ENCODE measurements at regions not wholly inside any gene's neighbourhood (a gene's known extent, or its start where the extent isn't known, plus 50 kb on each side); places are given as distances from the start of the nearest gene placed in this dataset.

DNA sequence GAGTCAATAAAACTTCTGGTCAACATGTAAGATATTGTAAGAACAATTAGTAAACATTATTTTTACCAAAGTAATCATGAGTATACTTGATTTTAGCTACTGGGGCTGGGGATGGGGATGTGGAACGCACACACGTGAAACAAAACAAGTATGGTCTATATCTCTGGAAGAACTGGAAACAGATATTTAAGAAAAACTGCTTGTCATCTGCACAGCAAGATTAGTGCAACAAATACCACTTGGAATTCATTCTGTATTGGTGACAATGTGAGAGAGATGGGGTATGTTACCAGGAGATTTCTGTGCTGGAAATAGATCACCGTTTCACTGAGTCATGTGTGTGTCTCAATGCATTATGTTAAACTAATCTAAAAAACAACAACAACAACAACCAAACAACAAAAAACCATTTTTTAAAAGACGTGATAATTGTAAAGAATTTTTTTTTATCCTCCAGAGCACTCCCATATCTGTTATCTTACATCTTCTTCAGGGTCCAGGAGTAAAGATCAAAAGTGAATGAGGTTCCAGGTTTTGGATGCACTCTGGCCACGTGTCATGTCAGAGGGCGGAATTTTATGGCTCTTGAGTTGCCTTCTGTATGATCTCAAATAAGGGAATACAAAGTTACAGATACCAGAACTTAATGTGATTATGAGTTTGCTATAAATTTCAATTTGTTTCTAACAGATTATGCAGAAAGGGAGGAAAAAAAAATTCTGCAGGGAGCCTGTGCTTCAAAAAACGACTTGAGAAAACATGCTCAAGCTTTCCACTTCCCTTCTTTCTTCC, 153.0 kb downstream of the BBOX1 start:
- DNase-seq (ENCODE audit: low read depth) = no peak

GRCh38 chr11:27192184-27192583, 151.6 kb downstream of the BBOX1 start:
- no peak for DNase-seq (ENCODE audit: low read depth)

DNA sequence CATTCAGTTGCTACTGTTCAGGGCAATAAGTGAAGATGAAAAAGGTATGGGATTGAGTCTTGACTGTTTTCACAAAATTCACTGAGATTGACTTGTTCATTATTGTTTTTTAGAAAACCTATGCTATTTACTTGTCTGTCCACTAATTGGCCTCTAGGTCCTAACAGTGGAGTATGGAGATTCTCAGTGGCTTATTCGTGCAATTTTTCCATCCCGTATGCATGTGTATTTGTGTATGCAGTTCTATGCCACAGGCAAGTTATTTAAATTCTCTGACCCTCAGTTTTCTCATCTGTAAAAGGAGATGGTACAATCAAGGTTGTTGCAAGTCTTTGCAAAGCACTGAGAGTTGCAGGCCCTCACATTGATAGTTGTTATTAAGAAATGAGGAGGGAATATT, 151.0 kb downstream of the BBOX1 start:
- DNase-seq (ENCODE audit: low read depth) = no peak

DNA sequence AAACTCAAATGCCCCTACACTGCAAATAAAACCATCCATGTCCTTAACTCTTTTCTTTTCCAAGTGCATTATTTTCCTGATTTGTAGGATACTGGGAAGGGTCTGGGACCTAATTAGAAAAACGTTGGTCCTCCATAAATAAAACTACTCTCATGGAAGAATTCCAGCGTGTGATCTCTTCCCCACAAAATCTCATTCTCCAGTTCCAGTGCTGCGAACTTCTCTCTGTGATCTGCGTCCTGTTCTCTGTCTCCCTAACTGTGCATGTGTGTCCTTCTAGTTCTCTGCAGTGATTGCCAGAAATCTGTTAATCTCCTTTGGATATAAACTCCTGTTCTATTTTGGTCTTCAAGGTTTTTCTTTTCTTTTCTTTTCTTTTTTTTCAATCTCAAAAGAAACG, 148.1 kb downstream of the BBOX1 start:
- DNase-seq (ENCODE audit: low read depth) = no peak

GRCh38 chr11:27187848-27188621, 147.4 kb downstream of the BBOX1 start:
- no peak for DNase-seq (ENCODE audit: low read depth)

DNA sequence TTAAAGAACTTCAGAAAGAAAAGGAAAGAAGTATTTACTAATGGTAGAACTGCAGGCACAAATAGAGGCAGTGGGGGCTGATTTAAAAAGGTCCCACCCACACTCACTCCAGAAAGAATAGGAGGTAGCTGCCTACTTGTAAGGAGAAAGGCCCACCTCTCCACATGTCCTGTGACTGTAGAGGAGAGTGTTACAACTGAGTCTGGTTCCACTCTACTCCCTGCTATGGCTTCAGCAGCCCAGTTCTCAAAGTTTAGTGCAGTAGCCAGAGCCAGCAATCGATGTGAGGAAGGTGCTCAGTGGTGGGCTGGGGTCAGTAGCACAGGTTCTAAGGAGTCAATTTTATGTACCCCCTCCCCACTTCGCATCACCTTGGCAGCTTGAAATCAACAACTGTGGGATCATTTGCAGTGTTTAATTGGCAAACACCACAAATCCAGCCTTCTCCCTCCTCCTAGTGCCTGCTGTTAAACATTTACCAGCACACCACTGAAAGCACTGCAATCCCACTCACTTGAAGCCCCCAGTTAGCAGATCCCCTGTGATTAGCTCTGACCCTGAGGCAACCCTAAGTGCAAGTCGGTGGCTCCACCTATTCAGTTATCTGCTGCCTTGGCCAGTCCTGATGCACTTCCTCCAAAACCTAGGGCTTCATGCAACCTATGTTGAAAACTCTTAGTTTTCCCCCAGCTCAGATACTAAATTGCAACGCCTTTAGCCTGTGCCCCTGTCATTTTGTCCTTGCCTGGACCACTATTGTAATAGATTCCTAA, 146.6 kb downstream of the BBOX1 start:
- DNase-seq (ENCODE audit: low read depth) = no peak

GRCh38 chr11:27186580-27186979, 146.0 kb downstream of the BBOX1 start:
- DNase-seq (ENCODE audit: low read depth) = no peak

DNA sequence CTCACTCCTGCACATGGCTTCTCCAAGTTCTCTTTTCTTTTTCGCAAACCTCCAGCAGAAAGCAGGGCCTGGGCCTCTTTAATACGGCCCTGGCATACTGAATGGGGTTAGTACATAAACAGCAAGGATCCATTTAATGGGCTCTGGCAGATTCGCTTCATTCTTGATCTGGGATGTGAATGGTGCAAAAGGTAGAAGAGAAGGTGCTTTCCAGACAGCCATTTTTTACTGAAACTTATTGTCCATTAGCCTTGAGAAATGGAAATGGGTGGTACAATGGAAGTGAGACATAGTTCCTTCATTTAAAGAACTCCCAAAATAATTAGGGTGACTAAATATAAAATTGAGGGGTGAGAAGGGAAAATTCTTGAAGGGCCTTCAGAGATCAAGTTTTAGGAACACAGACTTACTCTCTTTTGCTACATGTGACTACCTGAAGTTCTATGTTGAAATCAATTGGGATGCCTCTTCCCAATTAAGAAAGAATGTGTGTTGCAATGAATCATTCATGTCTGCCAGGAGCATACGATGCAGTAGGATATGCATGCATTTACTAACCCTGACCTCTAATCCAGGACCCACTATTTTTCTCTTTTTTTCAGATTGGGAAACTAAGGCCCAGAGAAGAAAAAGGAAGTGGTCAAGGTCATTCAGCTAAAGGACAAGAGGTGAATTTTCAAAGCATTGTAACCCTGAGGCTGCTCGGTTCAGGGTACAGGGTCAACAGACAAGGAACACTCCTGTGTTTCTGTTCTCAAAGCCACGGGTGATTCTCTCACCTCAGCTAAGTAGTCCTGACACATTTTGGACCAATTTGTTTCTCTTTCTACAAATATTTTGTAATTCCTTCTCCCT, 144.1 kb downstream of the BBOX1 start:
- no peak for DNase-seq (ENCODE audit: low read depth)

- peak; percentile 50 for DNase-seq (ENCODE audit: low read depth)
Observed at GRCh38 chr11:27183672-27184457, 143.2 kb downstream of the BBOX1 start.

- no peak for DNase-seq (ENCODE audit: low read depth)
Observed at GRCh38 chr11:27179334-27179733, 138.7 kb downstream of the BBOX1 start.

DNA sequence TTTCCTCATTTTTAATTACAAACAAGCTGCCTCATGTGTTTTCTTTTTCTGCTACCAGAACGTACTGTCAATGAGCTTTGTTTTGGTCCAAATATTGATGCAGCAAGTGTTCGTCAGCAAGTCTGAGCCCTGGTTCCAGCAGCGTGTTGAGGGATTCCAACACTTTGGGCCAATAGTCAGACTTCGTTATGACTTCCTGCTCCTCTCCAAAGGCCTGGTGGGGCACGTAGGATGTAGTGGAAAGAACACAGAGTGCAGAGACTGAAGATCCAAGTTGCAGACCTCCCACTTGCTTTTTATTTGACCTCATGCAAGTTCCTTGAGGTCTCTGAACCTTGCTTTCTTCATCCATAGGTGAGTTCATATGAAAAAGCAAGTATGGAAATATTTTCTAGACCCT, 138.2 kb downstream of the BBOX1 start:
- no peak for DNase-seq (ENCODE audit: low read depth)

Data from HT1080 (cell line).